ENCODE measurements at regions not wholly inside any gene's neighbourhood (a gene's known extent, or its start where the extent isn't known, plus 50 kb on each side); places are given as distances from the start of the nearest gene placed in this dataset.

GRCh38 chr7:7014827-7015595 is 167.3 kb upstream of the C1GALT1 start:
- H3K36me3 Mint-ChIP-seq (ENCODE audit: insufficient read depth, unreplicated experiment): no peaks in the 10 kb centered on the region
- BruUV-seq (replicated peaks): no TSS peak
- no peak overlapping the region for H3K4me3 Mint-ChIP-seq (ENCODE audit: unreplicated experiment)
- no peak for TF ChIP-seq CTCF (IDR thresholded peaks at IDR 0.05; ENCODE audit: insufficient read depth in 1 of 2, low read depth in 1 of 2, low read length in 1 of 2, severe bottlenecking in 1 of 2, unreplicated experiment in 1 of 2)
- H3K9me3 Mint-ChIP-seq (ENCODE audit: unreplicated experiment): peaks cover 2% of the 10 kb centered on the region
- no peaks in the 10 kb centered on the region for H3K4me1 Mint-ChIP-seq (ENCODE audit: low read depth, unreplicated experiment)
- POLR2A ChIA-PET: no interaction called here
- Histone ChIP-seq H3K4me3 (ENCODE audit: low read depth, low read length) (no peak overlapping the region), H3K27me3 (replicated peaks; ENCODE audit: control insufficient read depth, insufficient read depth, low read length) (no peaks in the 10 kb centered on the region), H3K4me1 (peaks cover 14% of the 10 kb centered on the region), H3K36me3 (ENCODE audit: control insufficient read depth, insufficient read depth, low read length) (no peaks in the 10 kb centered on the region), H3K9me3 (no peaks in the 10 kb centered on the region)
- CTCF ChIA-PET: no interaction called here
- H3K27me3 Mint-ChIP-seq (ENCODE audit: insufficient read depth, unreplicated experiment): no peaks in the 10 kb centered on the region
- no peak overlapping the region for H3K27ac Mint-ChIP-seq (ENCODE audit: unreplicated experiment)
- intact Hi-C loops (cut with micrococcal nuclease; ENCODE audit: unreplicated experiment): no loop called here
- DNase-seq: no peak

DNA sequence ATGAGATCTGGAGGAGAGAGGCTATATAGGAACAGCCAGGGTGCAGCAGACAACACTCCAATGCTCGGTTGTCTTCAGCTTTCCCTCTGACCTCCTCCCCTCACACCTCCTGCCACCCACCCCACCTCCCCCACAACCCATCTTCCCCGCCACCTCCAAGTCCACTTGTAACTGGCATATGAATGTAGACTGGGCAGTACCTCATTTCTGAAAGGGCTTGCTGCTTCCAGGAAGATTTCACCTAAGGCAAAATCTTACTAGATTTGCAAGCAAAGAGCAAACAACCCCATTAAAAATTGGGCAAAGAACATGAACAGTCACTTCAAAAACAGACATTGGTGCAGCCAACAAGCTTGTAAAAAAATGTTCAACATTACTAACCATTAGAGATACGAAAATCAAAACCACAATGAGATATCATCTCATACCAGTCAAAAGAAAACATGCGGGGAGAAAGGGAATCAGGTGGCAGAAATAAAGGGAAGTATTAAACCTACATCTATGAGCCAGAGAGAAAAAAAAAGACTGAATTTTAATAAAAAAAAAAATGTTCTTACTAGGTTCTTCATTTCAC is 164.6 kb upstream of the C1GALT1 start:
- Histone ChIP-seq H3K4me3 (ENCODE audit: low read depth, low read length) (no peak overlapping the region), H3K27me3 (replicated peaks; ENCODE audit: control insufficient read depth, insufficient read depth, low read length) (no peaks in the 10 kb centered on the region), H3K4me1 (peaks cover 13% of the 10 kb centered on the region), H3K9me3 (no peaks in the 10 kb centered on the region), H3K36me3 (ENCODE audit: control insufficient read depth, insufficient read depth, low read length) (no peaks in the 10 kb centered on the region)
- intact Hi-C loops (cut with micrococcal nuclease; ENCODE audit: unreplicated experiment): no loop called here
- Mint-ChIP-seq H3K27me3 (ENCODE audit: insufficient read depth, unreplicated experiment) (no peaks in the 10 kb centered on the region), H3K9me3 (ENCODE audit: unreplicated experiment) (no peaks in the 10 kb centered on the region), H3K27ac (ENCODE audit: unreplicated experiment) (no peak overlapping the region), H3K4me1 (ENCODE audit: low read depth, unreplicated experiment) (no peaks in the 10 kb centered on the region), H3K4me3 (ENCODE audit: unreplicated experiment) (no peak overlapping the region), H3K36me3 (ENCODE audit: insufficient read depth, unreplicated experiment) (no peaks in the 10 kb centered on the region)
- BruUV-seq (replicated peaks): no TSS peak
- no peak for TF ChIP-seq CTCF (IDR thresholded peaks at IDR 0.05; ENCODE audit: insufficient read depth in 1 of 2, low read depth in 1 of 2, low read length in 1 of 2, severe bottlenecking in 1 of 2, unreplicated experiment in 1 of 2)
- CTCF ChIA-PET: no interaction called here
- POLR2A ChIA-PET: no interaction called here
- no peak for DNase-seq

DNA sequence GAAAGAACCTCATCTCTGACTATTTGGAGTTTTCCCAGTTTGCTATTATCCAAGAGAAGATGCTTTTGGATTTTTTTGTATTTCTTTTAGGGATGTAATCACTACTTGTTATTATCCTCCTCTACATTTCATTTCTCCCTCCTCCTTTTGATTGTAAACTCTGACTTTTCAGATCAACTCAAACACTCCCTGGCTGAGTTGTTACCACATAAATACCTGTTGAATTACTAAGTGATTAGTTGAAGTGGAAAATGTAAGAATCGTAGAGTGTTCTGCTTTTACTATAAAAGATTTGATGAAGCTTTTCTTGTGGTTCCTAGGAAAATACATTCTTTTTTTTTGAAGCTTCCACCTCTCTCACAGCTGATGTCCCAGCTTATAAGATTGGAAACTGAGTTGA is 164.1 kb upstream of the C1GALT1 start:
- ChIA-PET POLR2A (no interaction called here), CTCF (no interaction called here)
- H3K4me1 Mint-ChIP-seq (ENCODE audit: low read depth, unreplicated experiment): no peaks in the 10 kb centered on the region
- Histone ChIP-seq H3K4me1 (peaks cover 8% of the 10 kb centered on the region), H3K27me3 (replicated peaks; ENCODE audit: control insufficient read depth, insufficient read depth, low read length) (no peaks in the 10 kb centered on the region), H3K4me3 (ENCODE audit: low read depth, low read length) (no peak overlapping the region), H3K9me3 (no peaks in the 10 kb centered on the region), H3K36me3 (ENCODE audit: control insufficient read depth, insufficient read depth, low read length) (no peaks in the 10 kb centered on the region)
- H3K4me3 Mint-ChIP-seq (ENCODE audit: unreplicated experiment): no peak overlapping the region
- H3K27me3 Mint-ChIP-seq (ENCODE audit: insufficient read depth, unreplicated experiment): no peaks in the 10 kb centered on the region
- no peak for TF ChIP-seq CTCF (IDR thresholded peaks at IDR 0.05; ENCODE audit: insufficient read depth in 1 of 2, low read depth in 1 of 2, low read length in 1 of 2, severe bottlenecking in 1 of 2, unreplicated experiment in 1 of 2)
- DNase-seq: no peak
- H3K36me3 Mint-ChIP-seq (ENCODE audit: insufficient read depth, unreplicated experiment): no peaks in the 10 kb centered on the region
- intact Hi-C loops (cut with micrococcal nuclease; ENCODE audit: unreplicated experiment): no loop called here
- no peak overlapping the region for H3K27ac Mint-ChIP-seq (ENCODE audit: unreplicated experiment)
- H3K9me3 Mint-ChIP-seq (ENCODE audit: unreplicated experiment): no peaks in the 10 kb centered on the region
- no TSS peak for BruUV-seq (replicated peaks)
